ENCODE measurements at regions not wholly inside any gene's neighbourhood (a gene's known extent, or its start where the extent isn't known, plus 50 kb on each side); places are given as distances from the start of the nearest gene placed in this dataset.

- ChIA-PET POLR2A (no interaction called here), CTCF (no interaction called here)
- intact Hi-C loops (cut with micrococcal nuclease): no loop called here
Observed at GRCh38 chr14:96670391-96670790, 126.8 kb upstream of the VRK1 start.

More at GRCh38 chr14:96670391-96670790, 126.8 kb upstream of the VRK1 start:
- H3K4me2 ChIP-seq (ENCODE audit: insufficient read depth, low read length): no peak overlapping the region
- no peaks in the 10 kb centered on the region for H4K20me1 ChIP-seq (replicated peaks; ENCODE audit: control insufficient read depth, extremely low read depth, insufficient read depth, low read length)
- FAIRE-seq (no peak), DNase-seq (ENCODE audit: low read depth, low spot score) (no peak)
- H3K9me1 ChIP-seq (replicated peaks; ENCODE audit: control insufficient read depth, extremely low read depth, insufficient read depth, low read length): no peaks in the 10 kb centered on the region
- no peaks in the 10 kb centered on the region for H3K36me3 ChIP-seq (ENCODE audit: control insufficient read depth in 2 of 2, extremely low read depth in 1 of 2, insufficient read depth in 2 of 2, low read length in 2 of 2)
- no peak overlapping the region for H3K9ac ChIP-seq (replicated peaks; ENCODE audit: extremely low read depth, insufficient read depth, low read length)
- dilution Hi-C loops (cut with MboI; ENCODE audit: extremely low pct_ligation_motif_present, low sequenced_read_pairs): no loop called here
- H3K4me1 ChIP-seq (ENCODE audit: control insufficient read depth, extremely low read depth, insufficient read depth, low read length): no peaks in the 10 kb centered on the region
- TF ChIP-seq CTCF (IDR thresholded peaks at IDR 0.05; ENCODE audit: extremely low read depth in 1 of 2, insufficient read depth in 1 of 2, low read depth in 1 of 2, low read length in 2 of 2) (no peak), JUN (IDR thresholded peaks at IDR 0.05; ENCODE audit: borderline replicate concordance, insufficient read depth, insufficient read length, low read depth) (no peak), GATA2 (IDR thresholded peaks at IDR 0.05; ENCODE audit: insufficient read depth, insufficient read length, low read depth, low read length) (no peak), POLR2A (IDR thresholded peaks at IDR 0.05; ENCODE audit: low read depth, low read length) (no peak), EZH2 (IDR thresholded peaks at IDR 0.05; ENCODE audit: borderline replicate concordance, low read depth, low read length, severe bottlenecking) (no peak), POLR2AphosphoS5 (IDR thresholded peaks at IDR 0.05; ENCODE audit: insufficient read depth, low read depth, low read length) (no peak), MAX (IDR thresholded peaks at IDR 0.05; ENCODE audit: insufficient read depth, insufficient read length) (no peak), FOS (IDR thresholded peaks at IDR 0.05; ENCODE audit: borderline replicate concordance, insufficient read depth, low read length) (no peak), MYC (IDR thresholded peaks at IDR 0.05; ENCODE audit: low read depth, low read length) (no peak)
- no peak overlapping the region for H2AFZ ChIP-seq (ENCODE audit: low read depth, low read length)
- no peaks in the 10 kb centered on the region for H3K9me3 ChIP-seq (replicated peaks; ENCODE audit: control insufficient read depth, insufficient read depth, low read length)
- no peaks in the 10 kb centered on the region for H3K27me3 ChIP-seq (ENCODE audit: control insufficient read depth in 2 of 2, insufficient read depth in 2 of 2, low read length in 2 of 2)
- no TSS peak for BruUV-seq (replicated peaks)
- H3K27ac ChIP-seq (ENCODE audit: insufficient read depth, low read depth, low read length): no peak overlapping the region
- no peaks in the 10 kb centered on the region for H3K79me2 ChIP-seq (ENCODE audit: control insufficient read depth, insufficient read depth, low read length)
- H3K4me3 ChIP-seq (replicated peaks in 1 of 3; ENCODE audit: insufficient read depth in 1 of 3, low read depth in 1 of 3, low read length in 3 of 3): no peak overlapping the region

All from endothelial cell of umbilical vein (primary cell).